ENCODE measurements at regions not wholly inside any gene's neighbourhood (a gene's known extent, or its start where the extent isn't known, plus 50 kb on each side); places are given as distances from the start of the nearest gene placed in this dataset.

DNA sequence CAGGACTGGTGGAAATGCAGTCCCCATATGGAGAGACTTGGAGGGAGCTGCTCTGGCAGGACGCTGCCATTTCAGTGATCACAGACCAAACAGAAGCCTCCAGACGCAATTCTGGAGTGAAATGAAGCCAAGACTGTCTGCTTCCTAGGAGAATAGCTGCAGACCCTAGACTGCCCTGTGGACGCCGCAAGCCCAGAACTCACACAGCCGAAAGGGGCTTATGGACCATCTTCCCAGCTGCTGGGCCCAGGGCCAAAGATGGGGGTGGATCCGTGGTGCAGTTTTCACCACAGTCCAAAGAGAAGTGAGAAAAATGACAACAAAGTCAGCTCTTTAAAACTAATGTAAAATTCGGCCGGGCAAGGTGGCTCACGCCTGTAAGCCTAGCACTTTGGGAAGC, 165.7 kb downstream of the CBLN1 start:
- BruUV-seq (replicated peaks): no TSS peak
- H3K36me3 ChIP-seq (ENCODE audit: control insufficient read depth, insufficient read depth, low read length): no peaks in the 10 kb centered on the region
- intact Hi-C loops (cut with micrococcal nuclease; ENCODE audit: unreplicated experiment): no loop called here
- H3K9me3 ChIP-seq: no peaks in the 10 kb centered on the region
- Mint-ChIP-seq H3K9me3 (ENCODE audit: unreplicated experiment) (no peaks in the 10 kb centered on the region), H3K4me3 (ENCODE audit: unreplicated experiment) (no peak overlapping the region), H3K27me3 (ENCODE audit: insufficient read depth, unreplicated experiment) (peaks cover 27% of the 10 kb centered on the region), H3K27ac (ENCODE audit: unreplicated experiment) (no peak overlapping the region), H3K36me3 (ENCODE audit: insufficient read depth, unreplicated experiment) (no peaks in the 10 kb centered on the region), H3K4me1 (ENCODE audit: low read depth, unreplicated experiment) (no peaks in the 10 kb centered on the region)
- H3K4me1 ChIP-seq: no peaks in the 10 kb centered on the region
- no peaks in the 10 kb centered on the region; the same call in 1 of the 2 replicates for H3K27me3 ChIP-seq (replicated peaks; ENCODE audit: control insufficient read depth, insufficient read depth, low read length)
- CTCF ChIA-PET: no interaction called here
- no peak overlapping the region for H3K4me3 ChIP-seq (ENCODE audit: low read depth, low read length)
- DNase-seq: no peak
- TF ChIP-seq, protein P1, sequence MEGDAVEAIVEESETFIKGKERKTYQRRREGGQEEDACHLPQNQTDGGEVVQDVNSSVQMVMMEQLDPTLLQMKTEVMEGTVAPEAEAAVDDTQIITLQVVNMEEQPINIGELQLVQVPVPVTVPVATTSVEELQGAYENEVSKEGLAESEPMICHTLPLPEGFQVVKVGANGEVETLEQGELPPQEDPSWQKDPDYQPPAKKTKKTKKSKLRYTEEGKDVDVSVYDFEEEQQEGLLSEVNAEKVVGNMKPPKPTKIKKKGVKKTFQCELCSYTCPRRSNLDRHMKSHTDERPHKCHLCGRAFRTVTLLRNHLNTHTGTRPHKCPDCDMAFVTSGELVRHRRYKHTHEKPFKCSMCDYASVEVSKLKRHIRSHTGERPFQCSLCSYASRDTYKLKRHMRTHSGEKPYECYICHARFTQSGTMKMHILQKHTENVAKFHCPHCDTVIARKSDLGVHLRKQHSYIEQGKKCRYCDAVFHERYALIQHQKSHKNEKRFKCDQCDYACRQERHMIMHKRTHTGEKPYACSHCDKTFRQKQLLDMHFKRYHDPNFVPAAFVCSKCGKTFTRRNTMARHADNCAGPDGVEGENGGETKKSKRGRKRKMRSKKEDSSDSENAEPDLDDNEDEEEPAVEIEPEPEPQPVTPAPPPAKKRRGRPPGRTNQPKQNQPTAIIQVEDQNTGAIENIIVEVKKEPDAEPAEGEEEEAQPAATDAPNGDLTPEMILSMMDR (IDR thresholded peaks at IDR 0.05; ENCODE audit: insufficient read depth in 1 of 2, low read depth in 1 of 2, low read length in 1 of 2, severe bottlenecking in 1 of 2, unreplicated experiment in 1 of 2): no peak
- POLR2A ChIA-PET: no interaction called here

- no peak overlapping the region for H3K27ac Mint-ChIP-seq (ENCODE audit: unreplicated experiment)
- H3K4me1 ChIP-seq: no peaks in the 10 kb centered on the region
- ChIA-PET CTCF (no interaction called here), POLR2A (no interaction called here)
- H3K4me3 ChIP-seq (ENCODE audit: low read depth, low read length): no peak overlapping the region
- no peaks in the 10 kb centered on the region; the same call in none of the 2 replicates for H3K27me3 ChIP-seq (replicated peaks; ENCODE audit: control insufficient read depth, insufficient read depth, low read length)
- H3K36me3 Mint-ChIP-seq (ENCODE audit: insufficient read depth, unreplicated experiment): no peaks in the 10 kb centered on the region
- no peaks in the 10 kb centered on the region for H3K36me3 ChIP-seq (ENCODE audit: control insufficient read depth, insufficient read depth, low read length)
- no peaks in the 10 kb centered on the region for H3K9me3 Mint-ChIP-seq (ENCODE audit: unreplicated experiment)
- BruUV-seq (replicated peaks): no TSS peak
- DNase-seq: no peak
- intact Hi-C loops (cut with micrococcal nuclease; ENCODE audit: unreplicated experiment): no loop called here
- TF ChIP-seq, protein P1 (IDR thresholded peaks at IDR 0.05; ENCODE audit: insufficient read depth in 1 of 2, low read depth in 1 of 2, low read length in 1 of 2, severe bottlenecking in 1 of 2, unreplicated experiment in 1 of 2): no peak
- H3K27me3 Mint-ChIP-seq (ENCODE audit: insufficient read depth, unreplicated experiment): peaks cover 32% of the 10 kb centered on the region
- H3K4me1 Mint-ChIP-seq (ENCODE audit: low read depth, unreplicated experiment): no peaks in the 10 kb centered on the region
- H3K9me3 ChIP-seq: no peaks in the 10 kb centered on the region
- H3K4me3 Mint-ChIP-seq (ENCODE audit: unreplicated experiment): no peak overlapping the region
Measured at GRCh38 chr16:49112754-49113153, 168.9 kb downstream of the CBLN1 start.

DNA sequence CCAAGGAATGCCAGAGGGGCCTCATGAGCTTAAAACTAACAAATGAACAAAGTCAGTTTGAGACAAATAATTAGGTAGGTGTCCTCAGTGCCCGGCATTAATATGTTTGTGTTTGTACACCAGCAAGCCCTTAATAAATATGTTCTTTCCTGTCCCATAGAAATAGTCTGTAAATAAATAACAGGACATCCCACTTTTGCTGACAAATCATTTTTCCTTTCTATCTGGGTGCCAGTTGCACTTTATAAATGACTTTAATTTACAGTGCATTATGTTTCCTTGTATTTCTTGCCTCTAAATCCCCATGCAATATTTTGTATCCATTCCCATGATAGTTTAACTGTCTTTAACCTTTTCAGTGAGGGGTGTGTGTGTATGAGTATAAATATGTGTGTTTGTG, 170.3 kb downstream of the CBLN1 start:
- no peak overlapping the region for H3K4me3 Mint-ChIP-seq (ENCODE audit: unreplicated experiment)
- H3K36me3 Mint-ChIP-seq (ENCODE audit: insufficient read depth, unreplicated experiment): no peaks in the 10 kb centered on the region
- peaks cover 29% of the 10 kb centered on the region for H3K27me3 Mint-ChIP-seq (ENCODE audit: insufficient read depth, unreplicated experiment)
- Histone ChIP-seq H3K4me3 (ENCODE audit: low read depth, low read length) (no peak overlapping the region), H3K4me1 (no peaks in the 10 kb centered on the region), H3K27me3 (replicated peaks; ENCODE audit: control insufficient read depth, insufficient read depth, low read length) (no peaks in the 10 kb centered on the region; the same call in none of the 2 replicates), H3K9me3 (no peaks in the 10 kb centered on the region), H3K36me3 (ENCODE audit: control insufficient read depth, insufficient read depth, low read length) (no peaks in the 10 kb centered on the region)
- H3K27ac Mint-ChIP-seq (ENCODE audit: unreplicated experiment): no peak overlapping the region
- POLR2A ChIA-PET: no interaction called here
- no TSS peak for BruUV-seq (replicated peaks)
- no peaks in the 10 kb centered on the region for H3K4me1 Mint-ChIP-seq (ENCODE audit: low read depth, unreplicated experiment)
- TF ChIP-seq, protein P1 (IDR thresholded peaks at IDR 0.05; ENCODE audit: insufficient read depth in 1 of 2, low read depth in 1 of 2, low read length in 1 of 2, severe bottlenecking in 1 of 2, unreplicated experiment in 1 of 2): no peak
- DNase-seq: no peak
- no peaks in the 10 kb centered on the region for H3K9me3 Mint-ChIP-seq (ENCODE audit: unreplicated experiment)
- CTCF ChIA-PET: no interaction called here
- intact Hi-C loops (cut with micrococcal nuclease; ENCODE audit: unreplicated experiment): no loop called here

Data from Caco-2 (cell line).